Nephron progenitor cell (in vitro differentiated cells): ENCODE measurements at regions not wholly inside any gene's neighbourhood (a gene's known extent, or its start where the extent isn't known, plus 50 kb on each side); places are given as distances from the start of the nearest gene placed in this dataset.
A peak's percentile ranks its signal among the peaks of the same experiment; 100 is the strongest.

ENCODE experiments used
- DNase-seq: peaks from one replicate; pipeline ENCODE4 v3.0.0; 2021
- H3K27ac Mint-ChIP-seq: 2 replicates; pipeline ENCODE4 v1.8.0; 2021; ENCODE audit warnings: mild to moderate bottlenecking, moderate library complexity, mixed read lengths
- H3K27me3 Mint-ChIP-seq: 2 replicates; pipeline ENCODE4 v1.8.0; 2021; ENCODE audit warnings: mild to moderate bottlenecking, low read depth, mixed read lengths; ENCODE audit not compliant: poor library complexity
- H3K36me3 Mint-ChIP-seq: 2 replicates; pipeline ENCODE4 v1.8.0; 2021; ENCODE audit warnings: low read depth, mixed read lengths
- H3K4me1 Mint-ChIP-seq: 2 replicates; pipeline ENCODE4 v1.8.0; 2021; ENCODE audit warnings: mixed read lengths
- H3K4me3 Mint-ChIP-seq: 2 replicates; pipeline ENCODE4 v1.8.0; 2021; ENCODE audit warnings: mild to moderate bottlenecking, moderate library complexity, mixed read lengths
- H3K9me3 Mint-ChIP-seq: 2 replicates; pipeline ENCODE4 v1.8.0; 2021; ENCODE audit warnings: mild to moderate bottlenecking, moderate library complexity, mixed read lengths
- TF ChIP-seq, protein P1 (sequence below): fragments of 200-600 bp; sonication (generic); IDR thresholded peaks from 2 replicates; pipeline ENCODE4 v1.5.0; 2021; ENCODE audit warnings: antibody characterized with exemption

DNA sequence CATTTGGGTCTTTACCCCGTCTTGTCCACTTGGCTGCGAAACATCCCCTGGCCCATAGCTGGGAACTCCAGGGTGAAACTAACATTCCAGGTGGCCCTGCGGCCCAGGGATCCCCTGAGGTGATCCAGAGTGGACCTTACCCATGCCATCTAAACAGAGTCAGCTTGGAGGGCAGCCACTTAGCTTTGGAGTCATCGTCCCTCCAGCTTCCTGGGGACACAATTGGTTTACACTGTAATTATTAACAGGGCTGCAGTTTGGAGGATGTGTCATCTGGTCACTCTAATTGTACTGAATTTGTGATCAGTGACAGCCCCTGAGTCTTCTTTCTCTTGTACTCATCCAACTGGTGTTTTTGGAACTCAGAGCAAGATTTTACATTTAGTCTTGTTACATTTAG is 149.9 kb downstream of the ENGASE start:
- DNase-seq: no peak
- TF ChIP-seq, protein P1, sequence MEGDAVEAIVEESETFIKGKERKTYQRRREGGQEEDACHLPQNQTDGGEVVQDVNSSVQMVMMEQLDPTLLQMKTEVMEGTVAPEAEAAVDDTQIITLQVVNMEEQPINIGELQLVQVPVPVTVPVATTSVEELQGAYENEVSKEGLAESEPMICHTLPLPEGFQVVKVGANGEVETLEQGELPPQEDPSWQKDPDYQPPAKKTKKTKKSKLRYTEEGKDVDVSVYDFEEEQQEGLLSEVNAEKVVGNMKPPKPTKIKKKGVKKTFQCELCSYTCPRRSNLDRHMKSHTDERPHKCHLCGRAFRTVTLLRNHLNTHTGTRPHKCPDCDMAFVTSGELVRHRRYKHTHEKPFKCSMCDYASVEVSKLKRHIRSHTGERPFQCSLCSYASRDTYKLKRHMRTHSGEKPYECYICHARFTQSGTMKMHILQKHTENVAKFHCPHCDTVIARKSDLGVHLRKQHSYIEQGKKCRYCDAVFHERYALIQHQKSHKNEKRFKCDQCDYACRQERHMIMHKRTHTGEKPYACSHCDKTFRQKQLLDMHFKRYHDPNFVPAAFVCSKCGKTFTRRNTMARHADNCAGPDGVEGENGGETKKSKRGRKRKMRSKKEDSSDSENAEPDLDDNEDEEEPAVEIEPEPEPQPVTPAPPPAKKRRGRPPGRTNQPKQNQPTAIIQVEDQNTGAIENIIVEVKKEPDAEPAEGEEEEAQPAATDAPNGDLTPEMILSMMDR: no peak
- Mint-ChIP-seq H3K4me1 (peaks cover 58% of the 10 kb centered on the region), H3K36me3 (no peaks in the 10 kb centered on the region), H3K4me3 (no peak overlapping the region), H3K27me3 (peaks cover 30% of the 10 kb centered on the region), H3K27ac (no peak overlapping the region), H3K9me3 (no peaks in the 10 kb centered on the region)

DNA sequence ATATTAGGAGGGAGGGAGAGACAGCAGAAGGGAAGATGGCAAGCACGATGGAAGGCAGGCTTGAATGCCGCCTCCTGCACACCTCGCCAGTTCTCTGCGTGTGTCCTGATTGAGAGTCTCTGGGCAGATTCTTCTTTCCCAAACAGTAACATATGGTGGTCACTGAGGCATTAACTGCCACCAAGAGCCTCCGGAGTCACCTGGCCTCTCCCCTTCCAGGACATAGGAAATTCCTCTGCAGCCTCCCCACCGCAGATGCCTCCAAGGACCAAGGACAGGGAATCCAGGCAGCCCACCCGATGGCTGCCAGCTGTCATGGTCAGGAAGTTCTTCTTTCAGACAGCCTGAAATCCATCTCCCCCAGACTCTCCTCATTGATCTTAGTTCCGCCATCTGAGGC is 149.3 kb downstream of the ENGASE start:
- no peak for DNase-seq
- Mint-ChIP-seq H3K9me3 (no peaks in the 10 kb centered on the region), H3K27ac (no peak overlapping the region), H3K4me3 (no peak overlapping the region), H3K27me3 (peaks cover 35% of the 10 kb centered on the region), H3K4me1 (peaks cover 63% of the 10 kb centered on the region), H3K36me3 (no peaks in the 10 kb centered on the region)
- TF ChIP-seq, protein P1: no peak

DNA sequence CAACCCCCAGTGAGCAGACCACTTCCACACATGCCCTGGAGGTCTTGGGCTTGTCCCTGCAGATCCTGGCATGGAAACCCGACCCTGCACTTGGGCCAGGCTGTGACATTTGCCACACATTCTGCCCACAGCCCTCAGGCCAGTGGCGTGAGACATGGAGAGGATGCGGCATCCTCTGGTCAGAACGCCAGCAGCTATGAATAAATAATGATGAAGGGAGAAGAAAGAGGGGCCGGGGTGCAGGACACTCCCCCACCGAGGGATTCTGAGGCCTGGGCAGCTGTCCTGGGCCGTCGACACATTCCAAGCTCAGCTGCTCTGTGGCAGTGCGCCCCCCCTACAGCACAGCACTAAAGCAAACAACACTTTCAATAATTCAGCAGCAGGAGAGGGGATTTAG is 148.8 kb downstream of the ENGASE start:
- TF ChIP-seq, protein P1: no peak
- Mint-ChIP-seq H3K27ac (no peak overlapping the region), H3K4me3 (no peak overlapping the region), H3K9me3 (no peaks in the 10 kb centered on the region), H3K4me1 (peaks cover 62% of the 10 kb centered on the region), H3K27me3 (peaks cover 35% of the 10 kb centered on the region), H3K36me3 (no peaks in the 10 kb centered on the region)
- DNase-seq: no peak

DNA sequence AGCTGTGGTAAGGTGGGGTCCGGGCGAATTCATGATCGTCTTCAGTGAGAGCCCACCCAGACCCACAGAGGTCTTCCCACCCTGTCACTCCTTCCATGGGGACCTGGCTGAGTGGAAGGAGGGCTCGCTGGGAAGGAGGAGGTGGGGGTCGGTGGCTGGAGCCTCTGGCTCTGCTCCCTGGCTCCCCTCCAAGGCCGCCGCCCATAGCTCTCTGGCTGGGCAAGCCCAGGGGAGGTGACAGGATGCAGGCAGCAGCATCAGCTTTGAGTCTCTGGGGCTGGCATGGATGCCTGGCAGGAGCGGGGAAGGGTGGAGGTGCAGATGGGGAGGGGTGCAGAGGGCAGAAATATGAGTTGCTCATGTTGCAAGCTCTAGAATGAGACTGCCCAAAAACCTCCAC is 147.0 kb downstream of the ENGASE start:
- Mint-ChIP-seq H3K27me3 (peaks cover 43% of the 10 kb centered on the region), H3K9me3 (no peaks in the 10 kb centered on the region), H3K36me3 (no peaks in the 10 kb centered on the region), H3K27ac (no peak overlapping the region), H3K4me3 (no peak overlapping the region), H3K4me1 (peaks cover 60% of the 10 kb centered on the region)
- TF ChIP-seq, protein P1: no peak
- no peak for DNase-seq

DNA sequence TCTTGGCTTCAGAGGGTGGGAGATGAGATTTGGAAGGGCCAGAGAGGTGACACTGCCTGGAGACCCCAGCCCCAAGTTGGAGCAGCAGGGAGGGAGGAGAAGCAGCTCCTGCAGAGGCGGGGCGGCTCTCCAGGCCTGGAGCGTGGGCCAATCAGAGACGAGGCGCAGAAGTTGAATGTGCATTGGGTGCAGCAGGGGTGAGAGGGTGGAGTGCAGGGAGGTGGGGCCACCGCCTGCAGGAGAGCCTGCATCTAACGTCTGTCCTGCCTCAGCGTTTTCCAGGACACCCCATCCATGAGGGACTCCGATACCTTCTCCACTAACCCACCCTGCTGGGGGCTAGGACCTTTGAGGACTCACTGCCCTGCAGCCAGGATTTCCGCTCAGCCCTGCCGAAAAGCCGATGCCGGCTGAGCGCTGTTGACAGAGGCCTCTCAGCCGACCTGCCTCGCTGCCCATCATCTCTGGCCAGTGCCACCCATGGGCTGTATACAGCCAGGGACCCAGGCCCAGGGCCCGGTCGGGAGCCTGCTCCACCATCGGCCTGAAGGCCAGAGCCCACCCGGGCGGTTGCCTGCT is 146.2 kb downstream of the ENGASE start:
- H3K9me3 Mint-ChIP-seq: no peaks in the 10 kb centered on the region
- H3K27ac Mint-ChIP-seq: no peak overlapping the region
- peaks cover 41% of the 10 kb centered on the region for H3K27me3 Mint-ChIP-seq
- peaks cover 55% of the 10 kb centered on the region for H3K4me1 Mint-ChIP-seq
- TF ChIP-seq, protein P1: no peak
- peak; percentile 65 for DNase-seq
- no peaks in the 10 kb centered on the region for H3K36me3 Mint-ChIP-seq
- peak overlapping the region; percentile 81 for H3K4me3 Mint-ChIP-seq

DNA sequence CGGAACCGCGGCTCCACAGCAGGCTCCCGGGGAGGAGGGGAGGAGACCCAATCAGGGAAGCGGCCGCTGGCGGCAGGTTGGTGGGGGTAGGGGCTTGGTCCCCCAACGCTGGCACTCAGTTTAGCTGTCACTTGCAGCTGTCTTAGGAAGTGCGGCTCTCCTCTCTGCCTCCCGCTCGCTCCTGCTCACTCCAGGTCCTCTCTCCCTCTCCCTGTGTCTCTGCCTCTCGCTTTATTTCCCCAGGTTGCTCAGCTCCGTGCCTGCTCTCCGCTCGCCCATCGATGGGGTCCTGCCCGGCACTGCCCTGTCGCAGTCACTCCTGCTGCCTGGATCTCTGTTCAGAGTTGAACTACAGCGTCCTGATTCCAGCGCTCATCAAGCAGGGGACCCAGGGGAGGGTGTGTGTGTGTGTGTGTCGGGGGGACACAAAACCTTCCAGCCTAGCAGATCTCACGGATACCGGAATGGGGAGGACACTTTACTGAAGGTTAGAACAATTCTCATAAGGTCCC is 145.6 kb downstream of the ENGASE start:
- Mint-ChIP-seq H3K4me3 (peak overlapping the region; percentile 81), H3K36me3 (no peaks in the 10 kb centered on the region), H3K27ac (peak overlapping the region; percentile 37), H3K9me3 (no peaks in the 10 kb centered on the region), H3K4me1 (peaks cover 57% of the 10 kb centered on the region), H3K27me3 (peaks cover 39% of the 10 kb centered on the region)
- TF ChIP-seq, protein P1: no peak
- DNase-seq: peak; percentile 34
